ENCODE measurements at regions not wholly inside any gene's neighbourhood (a gene's known extent, or its start where the extent isn't known, plus 50 kb on each side); places are given as distances from the start of the nearest gene placed in this dataset.

DNA sequence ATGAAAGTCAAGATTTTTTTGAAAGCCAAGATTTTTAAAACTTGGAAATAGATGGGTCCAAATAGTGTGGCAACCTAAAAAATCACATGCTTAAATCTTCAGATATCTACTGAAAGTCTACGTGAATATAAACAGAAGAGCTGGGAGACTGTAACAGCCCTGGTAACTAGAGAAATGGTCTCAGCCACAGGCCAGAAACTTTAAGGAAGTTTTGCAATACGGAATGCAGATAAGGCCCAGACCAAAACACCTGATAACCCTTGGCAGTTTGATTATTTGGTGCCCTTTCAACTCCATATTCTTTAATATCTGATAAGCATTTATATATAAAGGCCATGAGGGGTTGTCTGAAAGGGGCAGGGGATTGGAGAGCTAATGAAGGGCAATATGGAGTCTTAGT lies 537.3 kb upstream of the TGFBR2 start:
- WGBS, 2 donors: 77 to 80% methylated on average over 2 of the region's 2 CpGs
- TF ChIP-seq, protein P1, sequence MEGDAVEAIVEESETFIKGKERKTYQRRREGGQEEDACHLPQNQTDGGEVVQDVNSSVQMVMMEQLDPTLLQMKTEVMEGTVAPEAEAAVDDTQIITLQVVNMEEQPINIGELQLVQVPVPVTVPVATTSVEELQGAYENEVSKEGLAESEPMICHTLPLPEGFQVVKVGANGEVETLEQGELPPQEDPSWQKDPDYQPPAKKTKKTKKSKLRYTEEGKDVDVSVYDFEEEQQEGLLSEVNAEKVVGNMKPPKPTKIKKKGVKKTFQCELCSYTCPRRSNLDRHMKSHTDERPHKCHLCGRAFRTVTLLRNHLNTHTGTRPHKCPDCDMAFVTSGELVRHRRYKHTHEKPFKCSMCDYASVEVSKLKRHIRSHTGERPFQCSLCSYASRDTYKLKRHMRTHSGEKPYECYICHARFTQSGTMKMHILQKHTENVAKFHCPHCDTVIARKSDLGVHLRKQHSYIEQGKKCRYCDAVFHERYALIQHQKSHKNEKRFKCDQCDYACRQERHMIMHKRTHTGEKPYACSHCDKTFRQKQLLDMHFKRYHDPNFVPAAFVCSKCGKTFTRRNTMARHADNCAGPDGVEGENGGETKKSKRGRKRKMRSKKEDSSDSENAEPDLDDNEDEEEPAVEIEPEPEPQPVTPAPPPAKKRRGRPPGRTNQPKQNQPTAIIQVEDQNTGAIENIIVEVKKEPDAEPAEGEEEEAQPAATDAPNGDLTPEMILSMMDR (IDR thresholded peaks at IDR 0.05): no peak
- TF ChIP-seq POLR2A (IDR thresholded peaks at IDR 0.05): no peak
- intact Hi-C loops (cut with DNase I; ENCODE audit: low total_unique reads): no loop called here
- DNase-seq (ENCODE audit: low spot score in 2 of 2): no peak
- no peak overlapping the region for H3K4me3 ChIP-seq (ENCODE audit: low read depth, poor library complexity, severe bottlenecking)

DNA sequence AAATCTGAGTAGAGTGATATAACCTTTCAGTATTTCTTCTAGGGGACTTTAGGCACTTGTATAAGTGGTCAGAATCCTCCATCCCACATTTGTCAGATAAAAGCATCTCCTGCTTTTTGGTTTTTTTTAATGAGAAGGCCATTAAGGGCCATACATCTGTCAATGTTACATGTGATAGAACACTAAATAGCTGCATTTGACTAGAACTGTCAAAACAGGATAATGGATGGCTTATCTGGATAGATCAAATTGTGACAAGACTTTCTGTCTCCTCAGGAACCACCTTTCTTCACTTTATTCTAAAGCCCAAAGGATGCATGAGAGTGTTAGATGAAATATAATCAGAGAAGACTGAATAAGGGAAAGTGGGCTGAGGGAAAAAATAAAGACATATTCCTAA lies 533.4 kb upstream of the TGFBR2 start:
- intact Hi-C loops (cut with DNase I; ENCODE audit: low total_unique reads): no loop called here
- no peak for TF ChIP-seq POLR2A (IDR thresholded peaks at IDR 0.05)
- TF ChIP-seq, protein P1 (IDR thresholded peaks at IDR 0.05): no peak
- DNase-seq (ENCODE audit: low spot score in 2 of 2): no peak
- no peak overlapping the region for H3K4me3 ChIP-seq (ENCODE audit: low read depth, poor library complexity, severe bottlenecking)

DNA sequence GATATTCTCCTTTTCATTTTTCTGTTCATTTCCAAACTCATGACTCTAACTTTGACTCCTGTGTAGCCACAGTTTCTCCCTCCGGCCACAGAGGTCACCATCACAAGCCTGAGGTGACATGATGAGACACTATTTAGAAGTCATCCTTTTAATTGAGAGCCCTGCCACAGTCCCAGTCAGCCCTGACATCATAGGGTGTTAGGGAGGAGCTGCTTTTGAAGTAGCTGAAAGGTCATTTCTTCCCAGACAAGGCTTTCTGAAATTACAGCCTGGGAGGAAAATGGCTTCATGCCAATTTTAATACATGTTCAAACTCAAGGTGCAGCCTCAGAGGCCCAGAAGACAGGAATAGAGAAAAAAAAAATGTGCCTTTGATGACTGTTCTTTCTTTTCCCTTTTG lies 532.8 kb upstream of the TGFBR2 start:
- no peak overlapping the region for H3K4me3 ChIP-seq (ENCODE audit: low read depth, poor library complexity, severe bottlenecking)
- TF ChIP-seq, protein P1 (IDR thresholded peaks at IDR 0.05): no peak
- no peak for TF ChIP-seq POLR2A (IDR thresholded peaks at IDR 0.05)
- WGBS, 2 donors: 59 to 69% methylated on average over 1 of the region's 1 CpG
- DNase-seq (ENCODE audit: low spot score in 2 of 2): no peak
- intact Hi-C loops (cut with DNase I; ENCODE audit: low total_unique reads): no loop called here

DNA sequence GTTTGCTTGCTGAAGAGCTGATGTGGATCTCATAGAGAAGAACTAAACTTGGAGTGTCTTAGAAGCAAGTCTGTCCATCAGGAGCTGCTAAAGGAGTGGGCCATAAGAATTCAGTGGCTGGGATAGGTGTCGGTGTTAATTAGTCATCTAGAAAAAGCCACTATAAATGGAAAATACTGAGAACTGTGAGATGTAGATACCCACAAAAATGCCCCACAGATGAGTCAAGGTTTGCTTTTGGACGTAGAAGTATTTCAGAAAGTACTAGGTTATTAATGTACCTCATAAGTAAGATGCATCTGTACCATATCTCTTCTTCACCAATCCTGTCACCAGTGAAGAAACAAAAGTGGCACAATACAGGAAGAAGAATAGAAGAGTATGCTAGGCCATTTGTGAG lies 530.9 kb upstream of the TGFBR2 start:
- TF ChIP-seq, protein P1 (IDR thresholded peaks at IDR 0.05): no peak
- TF ChIP-seq POLR2A (IDR thresholded peaks at IDR 0.05): no peak
- no peak for DNase-seq (ENCODE audit: low spot score in 2 of 2)
- intact Hi-C loops (cut with DNase I; ENCODE audit: low total_unique reads): no loop called here
- 93 to 97% methylated on average over 2 of the region's 2 CpGs for WGBS, 2 donors
- H3K4me3 ChIP-seq (ENCODE audit: low read depth, poor library complexity, severe bottlenecking): no peak overlapping the region

DNA sequence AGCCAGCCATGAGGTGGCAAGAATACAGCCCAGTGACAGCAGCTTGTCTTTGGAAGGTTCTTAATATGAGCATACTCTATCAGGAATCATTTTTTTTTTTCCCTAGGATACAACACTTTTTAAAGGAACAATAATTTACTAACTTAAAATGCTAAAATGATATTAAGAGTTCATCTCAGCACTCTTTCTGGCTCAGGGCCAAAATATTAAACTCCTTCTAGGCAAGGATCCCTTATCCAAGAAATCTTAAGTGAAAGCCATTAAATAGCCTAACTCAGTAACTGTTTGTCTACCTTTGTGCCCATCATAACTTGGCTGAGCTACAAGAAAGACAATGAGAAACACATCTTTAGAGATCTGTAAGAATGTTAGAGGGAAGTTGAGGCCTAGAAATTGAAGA lies 529.5 kb upstream of the TGFBR2 start:
- intact Hi-C loops (cut with DNase I; ENCODE audit: low total_unique reads): no loop called here
- no peak for DNase-seq (ENCODE audit: low spot score in 2 of 2)
- TF ChIP-seq POLR2A (IDR thresholded peaks at IDR 0.05): no peak
- TF ChIP-seq, protein P1 (IDR thresholded peaks at IDR 0.05): no peak
- no peak overlapping the region for H3K4me3 ChIP-seq (ENCODE audit: low read depth, poor library complexity, severe bottlenecking)

DNA sequence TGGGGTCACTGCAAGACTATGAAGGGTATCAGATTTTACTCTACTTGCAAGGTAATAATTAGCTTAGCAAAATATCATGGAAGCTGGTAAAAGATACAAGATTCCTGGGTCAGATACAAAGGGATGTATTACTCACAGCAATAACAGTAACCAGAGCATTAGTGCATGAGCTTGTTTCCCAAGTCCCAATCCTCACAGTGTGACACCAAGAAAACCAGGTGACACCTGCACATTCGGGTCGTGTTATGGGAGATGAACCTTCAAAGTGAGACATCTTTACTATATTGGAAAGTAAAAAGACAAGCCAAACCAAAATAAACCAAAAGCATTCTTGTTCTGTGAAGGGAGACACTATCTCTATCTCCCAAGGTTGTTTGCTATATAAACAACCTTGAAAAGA lies 528.7 kb upstream of the TGFBR2 start:
- DNase-seq (ENCODE audit: low spot score in 2 of 2): no peak
- intact Hi-C loops (cut with DNase I; ENCODE audit: low total_unique reads): no loop called here
- 92 to 98% methylated on average over 2 of the region's 2 CpGs for WGBS, 2 donors
- TF ChIP-seq, protein P1 (IDR thresholded peaks at IDR 0.05): no peak
- TF ChIP-seq POLR2A (IDR thresholded peaks at IDR 0.05): no peak
- no peak overlapping the region for H3K4me3 ChIP-seq (ENCODE audit: low read depth, poor library complexity, severe bottlenecking)
